ENCODE measurements at regions not wholly inside any gene's neighbourhood (a gene's known extent, or its start where the extent isn't known, plus 50 kb on each side); places are given as distances from the start of the nearest gene placed in this dataset.
"Not testable (repeated sequence)": the region's sequence is repeated elsewhere in the genome, so short reads cannot be mapped to it uniquely, and the experiment has no call there.

GRCh38 chr14:45891417-45892080 lies 638.5 kb upstream of the MIS18BP1 start:
- no peak for DNase-seq
- H3K27me3 ChIP-seq (replicated peaks; ENCODE audit: insufficient read depth, low read length) = no peaks in the 10 kb centered on the region
- H3K27ac ChIP-seq (ENCODE audit: low read length) = no peak overlapping the region
- H4K20me1 ChIP-seq (ENCODE audit: insufficient read depth, low read length) = no peaks in the 10 kb centered on the region
- TF ChIP-seq CTCF (IDR thresholded peaks at IDR 0.05; ENCODE audit: low read length) (no peak), EZH2 (optimal IDR thresholded peaks at IDR 0.05; ENCODE audit: low read depth, low read length) (no peak), EZH2phosphoT487 (IDR thresholded peaks at IDR 0.05; ENCODE audit: low read length) (no peak)
- no peak overlapping the region for H3K4me2 ChIP-seq (ENCODE audit: low read depth, low read length)
- H3K9me3 ChIP-seq (replicated peaks; ENCODE audit: insufficient read depth, low read length) = no peaks in the 10 kb centered on the region
- H2AFZ ChIP-seq (ENCODE audit: low read length) = no peak overlapping the region
- no peaks in the 10 kb centered on the region for H3F3A ChIP-seq (ENCODE audit: insufficient read depth, low read length)
- H3K9me2 ChIP-seq (replicated peaks; ENCODE audit: insufficient read depth, low read length) = no peaks in the 10 kb centered on the region
- H3K4me3 ChIP-seq (ENCODE audit: low read length) = no peak overlapping the region
- H3K79me2 ChIP-seq (ENCODE audit: low read length) = no peaks in the 10 kb centered on the region
- no peak overlapping the region for H3K9ac ChIP-seq (ENCODE audit: low read length)
- no peaks in the 10 kb centered on the region for H3K36me3 ChIP-seq (replicated peaks; ENCODE audit: insufficient read depth, low read length)
- no peaks in the 10 kb centered on the region for H3K4me1 ChIP-seq (ENCODE audit: low read length)

GRCh38 chr14:45888766-45889285 lies 635.8 kb upstream of the MIS18BP1 start:
- H3K27me3 ChIP-seq (replicated peaks; ENCODE audit: insufficient read depth, low read length); H4K20me1 ChIP-seq (ENCODE audit: insufficient read depth, low read length); H3K9me3 ChIP-seq (replicated peaks; ENCODE audit: insufficient read depth, low read length); H2AFZ ChIP-seq (ENCODE audit: low read length); H3K9ac ChIP-seq (ENCODE audit: low read length); H3K36me3 ChIP-seq (replicated peaks; ENCODE audit: insufficient read depth, low read length); H3K79me2 ChIP-seq (ENCODE audit: low read length); H3K9me2 ChIP-seq (replicated peaks; ENCODE audit: insufficient read depth, low read length); H3K4me1 ChIP-seq (ENCODE audit: low read length); DNase-seq; H3K4me2 ChIP-seq (ENCODE audit: low read depth, low read length); H3F3A ChIP-seq (ENCODE audit: insufficient read depth, low read length); H3K4me3 ChIP-seq (ENCODE audit: low read length); H3K27ac ChIP-seq (ENCODE audit: low read length): not testable (repeated sequence)

- Histone ChIP-seq H3K4me2 (ENCODE audit: low read depth, low read length) (no peak overlapping the region), H3K4me1 (ENCODE audit: low read length) (no peaks in the 10 kb centered on the region), H3K27ac (ENCODE audit: low read length) (no peak overlapping the region), H3K36me3 (replicated peaks; ENCODE audit: insufficient read depth, low read length) (no peaks in the 10 kb centered on the region), H2AFZ (ENCODE audit: low read length) (no peak overlapping the region), H4K20me1 (ENCODE audit: insufficient read depth, low read length) (no peaks in the 10 kb centered on the region), H3F3A (ENCODE audit: insufficient read depth, low read length) (no peaks in the 10 kb centered on the region), H3K4me3 (ENCODE audit: low read length) (no peak overlapping the region), H3K79me2 (ENCODE audit: low read length) (no peaks in the 10 kb centered on the region), H3K9ac (ENCODE audit: low read length) (no peak overlapping the region), H3K27me3 (replicated peaks; ENCODE audit: insufficient read depth, low read length) (no peaks in the 10 kb centered on the region), H3K9me2 (replicated peaks; ENCODE audit: insufficient read depth, low read length) (no peaks in the 10 kb centered on the region), H3K9me3 (replicated peaks; ENCODE audit: insufficient read depth, low read length) (no peaks in the 10 kb centered on the region)
- DNase-seq = no peak
- TF ChIP-seq CTCF (IDR thresholded peaks at IDR 0.05; ENCODE audit: low read length) = no peak
- TF ChIP-seq EZH2 (optimal IDR thresholded peaks at IDR 0.05; ENCODE audit: low read depth, low read length) = no peak
- TF ChIP-seq EZH2phosphoT487 (IDR thresholded peaks at IDR 0.05; ENCODE audit: low read length) = no peak
These were observed 625.0 kb upstream of the MIS18BP1 start for GRCh38 chr14:45877981-45878380.

GRCh38 chr14:45868863-45869262 lies 615.9 kb upstream of the MIS18BP1 start:
- Histone ChIP-seq H3K9me3 (replicated peaks; ENCODE audit: insufficient read depth, low read length) (no peaks in the 10 kb centered on the region), H3K9ac (ENCODE audit: low read length) (no peak overlapping the region)
- no peak for DNase-seq

More at GRCh38 chr14:45868863-45869262, 615.9 kb upstream of the MIS18BP1 start:
- TF ChIP-seq EZH2 (optimal IDR thresholded peaks at IDR 0.05; ENCODE audit: low read depth, low read length) (no peak), CTCF (IDR thresholded peaks at IDR 0.05; ENCODE audit: low read length) (no peak), EZH2phosphoT487 (IDR thresholded peaks at IDR 0.05; ENCODE audit: low read length) (no peak)
- Histone ChIP-seq H3K4me1 (ENCODE audit: low read length) (no peaks in the 10 kb centered on the region), H3K27me3 (replicated peaks; ENCODE audit: insufficient read depth, low read length) (no peaks in the 10 kb centered on the region), H3K4me2 (ENCODE audit: low read depth, low read length) (no peak overlapping the region), H3K36me3 (replicated peaks; ENCODE audit: insufficient read depth, low read length) (no peaks in the 10 kb centered on the region), H3K4me3 (ENCODE audit: low read length) (no peak overlapping the region), H4K20me1 (ENCODE audit: insufficient read depth, low read length) (no peaks in the 10 kb centered on the region), H3K27ac (ENCODE audit: low read length) (no peak overlapping the region), H3K9me2 (replicated peaks; ENCODE audit: insufficient read depth, low read length) (no peaks in the 10 kb centered on the region), H3K79me2 (ENCODE audit: low read length) (no peaks in the 10 kb centered on the region), H3F3A (ENCODE audit: insufficient read depth, low read length) (no peaks in the 10 kb centered on the region), H2AFZ (ENCODE audit: low read length) (no peak overlapping the region)

All from MM.1S (cell line).